B cell (primary cell): ENCODE measurements at regions not wholly inside any gene's neighbourhood (a gene's known extent, or its start where the extent isn't known, plus 50 kb on each side); places are given as distances from the start of the nearest gene placed in this dataset.

Experiments used
- ATAC-seq: fragments of 200-7000 bp; cut with Tn5 transposase; one replicate; pipeline ENCODE4 v1.10.0; 2021; ENCODE audit warnings: low read depth, mild to moderate bottlenecking, moderate number of reproducible peaks, moderate library complexity
- CTCF ChIA-PET: fragments of 350-600 bp; sonication (Branson Sonifier 250); formaldehyde crosslinking; loops from one replicate; lab custom pipeline; 2021; ENCODE audit warnings: antibody characterized with exemption, inconsistent platforms; lab: Charles Lee
- POLR2A ChIA-PET: fragments of 350-600 bp; sonication (Branson Sonifier 250); formaldehyde crosslinking; loops from one replicate; lab custom pipeline; 2021; ENCODE audit warnings: antibody characterized with exemption; lab: Charles Lee
- DNase-seq: peaks from one replicate; pipeline ENCODE4 v3.0.0; 2013
- H2AFZ ChIP-seq: 2 replicates; pipeline ENCODE4 v1.6.1; 2012; ENCODE audit warnings: mild to moderate bottlenecking, low read depth, low read length; ENCODE audit not compliant: insufficient read depth, poor library complexity, severe bottlenecking
- H3K27ac ChIP-seq, 2 donors: 1 replicate in 1 of 2; 2 replicates in 1 of 2; pipeline ENCODE4 v1.5.1; 2012 to 2013; ENCODE audit warnings: low read length in 2 of 2, mild to moderate bottlenecking in 2 of 2, moderate library complexity in 1 of 2
- H3K27me3 ChIP-seq, 4 experiments: fragments of 200-600 bp in 1 of 4; sonication (generic) in 1 of 4; replicated peaks in 1 of 4; 1 replicate in 2 of 4; 2 replicates in 2 of 4; pipeline versions ENCODE4 v1.6.1 to v1.7.0; 2013 to 2016; ENCODE audit warnings: low read length in 3 of 4, mild to moderate bottlenecking in 2 of 4, mixed read lengths in 1 of 4, moderate library complexity in 1 of 4; ENCODE audit not compliant: insufficient read depth in 4 of 4, control insufficient read depth in 3 of 4; ENCODE audit errors: control extremely low read depth in 1 of 4
- H3K36me3 ChIP-seq, 2 experiments: replicated peaks in 1 of 2; 1 replicate in 1 of 2; 2 replicates in 1 of 2; pipeline versions ENCODE4 v1.6.1 to v1.7.1; 2013; ENCODE audit warnings: low read length in 1 of 2; ENCODE audit not compliant: insufficient read depth in 2 of 2, control insufficient read depth in 1 of 2; ENCODE audit errors: control extremely low read depth in 1 of 2, extremely low read depth in 1 of 2
- H3K4me1 ChIP-seq, 2 donors: fragments of 200-600 bp in 1 of 2; sonication (generic) in 1 of 2; 1 replicate in 1 of 2; 2 replicates in 1 of 2; pipeline versions ENCODE4 v1.5.1 to v1.6.1; 2013 to 2017; ENCODE audit warnings: low read length in 2 of 2; ENCODE audit not compliant: control insufficient read depth in 2 of 2, insufficient read depth in 2 of 2
- H3K4me2 ChIP-seq: replicated peaks from 2 replicates; pipeline ENCODE3; 2012; ENCODE audit warnings: mild to moderate bottlenecking, low read depth, low read length; ENCODE audit not compliant: poor library complexity, severe bottlenecking
- H3K4me3 ChIP-seq, 5 experiments: fragments of 200-600 bp in 1 of 5; sonication (generic) in 1 of 5; 1 replicate in 3 of 5; 2 replicates in 2 of 5; pipeline versions ENCODE4 v1.5.1 to v1.7.0; 2011 to 2016; ENCODE audit warnings: low read length in 4 of 5, mild to moderate bottlenecking in 4 of 5, low read depth in 2 of 5, control low read depth in 1 of 5, moderate library complexity in 1 of 5; ENCODE audit not compliant: insufficient read depth in 1 of 5; ENCODE audit errors: control extremely low read depth in 1 of 5, extremely low read depth in 1 of 5
- H3K79me2 ChIP-seq: fragments of 200-600 bp; sonication (generic); one replicate; pipeline ENCODE4 v1.6.0; 2016; ENCODE audit warnings: low read length; ENCODE audit not compliant: control insufficient read depth, insufficient read depth
- H3K9ac ChIP-seq: fragments of 200-600 bp; sonication (generic); 2 replicates; pipeline ENCODE4 v1.6.1; 2017; ENCODE audit warnings: mild to moderate bottlenecking, low read length, moderate library complexity
- H3K9me3 ChIP-seq, 3 donors: one replicate each; pipeline versions ENCODE4 v1.6.1 to v1.7.1; 2013; ENCODE audit warnings: low read length in 2 of 3; ENCODE audit not compliant: control insufficient read depth in 2 of 3, insufficient read depth in 1 of 3; ENCODE audit errors: control extremely low read depth in 1 of 3
- H4K20me1 ChIP-seq: 2 replicates; pipeline ENCODE4 v1.6.0; 2012; ENCODE audit warnings: mild to moderate bottlenecking, low read length; ENCODE audit not compliant: insufficient read depth, control insufficient read depth, poor library complexity, severe bottlenecking
- H3K27ac Mint-ChIP-seq: one replicate; pipeline ENCODE4 v1.8.0; 2021; ENCODE audit warnings: mixed read lengths
- H3K27me3 Mint-ChIP-seq: one replicate; pipeline ENCODE4 v1.8.0; 2021; ENCODE audit warnings: mixed read lengths
- H3K4me1 Mint-ChIP-seq: one replicate; pipeline ENCODE4 v1.8.0; 2021; ENCODE audit warnings: mixed read lengths
- H3K4me3 Mint-ChIP-seq: one replicate; pipeline ENCODE4 v1.8.0; 2021; ENCODE audit warnings: mixed read lengths
- H3K9me3 Mint-ChIP-seq: one replicate; pipeline ENCODE4 v1.8.0; 2022; ENCODE audit warnings: mixed read lengths; ENCODE audit not compliant: insufficient read depth
- CTCF ChIP-seq: fragments of 200-600 bp; IDR thresholded peaks from one replicate; pipeline ENCODE4 v1.8.0; 2022; ENCODE audit warnings: antibody characterized with exemption, mild to moderate bottlenecking
- EZH2 ChIP-seq: IDR thresholded peaks from 2 replicates; pipeline ENCODE4 v1.6.1; 2012; ENCODE audit warnings: borderline replicate concordance, low read depth, mild to moderate bottlenecking, moderate library complexity, low read length; ENCODE audit not compliant: insufficient read depth, poor library complexity, severe bottlenecking
- WGBS: methylation state at CpG from one replicate; pipeline ENCODE4 v1.1.5; 2013; ENCODE audit warnings: missing lambda C conversion rate; ENCODE audit not compliant: insufficient coverage; 5-methylcytosine and 5-hydroxymethylcytosine counted together
- intact Hi-C: fragments of 100-400 bp; cut with micrococcal nuclease; formaldehyde crosslinking; loops from one replicate; pipeline ENCODE4 v1.10.0; 2022

DNA sequence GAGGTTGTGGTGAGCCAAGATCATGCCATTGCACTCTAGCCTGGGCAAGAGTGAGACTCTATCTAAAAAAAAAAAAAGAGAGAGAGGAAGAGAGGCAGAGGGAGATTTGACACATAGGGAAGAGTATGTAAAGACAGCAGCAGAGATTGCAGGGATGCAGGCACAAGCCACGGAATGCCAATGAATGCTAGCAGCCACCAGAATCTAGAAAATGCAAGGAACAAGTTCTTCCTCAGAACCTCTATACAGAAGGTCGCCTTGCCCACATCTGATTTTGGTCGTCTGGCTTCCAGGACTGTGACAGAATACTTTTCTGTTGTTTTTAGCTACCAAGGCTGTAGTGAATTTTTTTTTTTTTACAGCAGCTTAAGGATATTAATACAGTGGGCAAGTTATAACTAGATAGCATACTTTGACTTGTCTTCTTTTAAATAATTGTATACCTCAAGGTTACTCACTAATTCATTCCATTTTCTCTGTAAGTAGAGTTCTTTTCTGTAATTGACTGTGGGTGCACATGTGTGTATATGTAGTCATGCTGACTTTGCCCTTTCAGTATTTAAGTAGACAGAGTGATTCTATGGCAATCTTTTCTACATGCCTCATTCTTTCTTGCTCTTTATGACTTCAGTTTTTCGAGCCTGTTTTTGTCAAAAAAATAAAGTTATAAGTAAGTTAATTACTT, 402.2 kb downstream of the GJA1 start:
- 88% methylated on average over 1 of the region's 4 CpGs for WGBS
- no peaks in the 10 kb centered on the region for H3K27me3 Mint-ChIP-seq
- H3K4me1 Mint-ChIP-seq = no peaks in the 10 kb centered on the region
- no peaks in the 10 kb centered on the region for H3K79me2 ChIP-seq
- no peaks in the 10 kb centered on the region for H3K36me3 ChIP-seq
- ATAC-seq = no peak
- no peaks in the 10 kb centered on the region for H3K9me3 Mint-ChIP-seq
- no peak overlapping the region for H3K4me3 ChIP-seq
- no peaks in the 10 kb centered on the region for H3K9me3 ChIP-seq
- ChIA-PET POLR2A (no interaction called here), CTCF (no interaction called here)
- TF ChIP-seq EZH2 (no peak), CTCF (no peak)
- no peak overlapping the region for H3K9ac ChIP-seq
- no peak overlapping the region for H3K27ac Mint-ChIP-seq
- H3K27me3 ChIP-seq = no peaks in the 10 kb centered on the region
- no peak overlapping the region for H3K4me2 ChIP-seq
- DNase-seq = no peak
- no peak overlapping the region for H3K27ac ChIP-seq
- no peak overlapping the region for H2AFZ ChIP-seq
- H3K4me3 Mint-ChIP-seq = no peak overlapping the region
- H4K20me1 ChIP-seq = no peaks in the 10 kb centered on the region
- H3K4me1 ChIP-seq = no peaks in the 10 kb centered on the region
- intact Hi-C loops = no loop called here

DNA sequence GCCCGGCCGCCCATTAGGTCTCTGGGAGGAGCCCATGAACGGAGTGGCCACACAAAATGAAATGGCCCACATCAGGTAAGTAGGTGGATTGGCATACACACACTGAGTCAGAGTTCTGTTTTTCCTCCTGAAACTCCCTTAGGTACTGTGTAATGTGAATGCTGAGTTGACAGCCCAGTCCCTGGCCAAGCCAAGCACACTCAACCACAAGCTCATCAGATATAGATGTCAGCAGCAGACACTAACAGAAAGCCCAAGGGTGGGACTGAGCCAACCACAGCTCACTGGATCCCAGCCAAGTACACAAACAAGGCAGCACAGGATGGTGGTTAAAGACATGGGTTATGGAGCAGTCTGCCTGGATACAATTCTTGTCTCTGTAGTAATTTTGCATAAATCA, 403.4 kb downstream of the GJA1 start:
- 89% methylated on average over 3 of the region's 3 CpGs for WGBS
- ATAC-seq (no peak), DNase-seq (no peak)
- TF ChIP-seq CTCF (no peak), EZH2 (no peak)
- CTCF ChIA-PET = no interaction called here
- POLR2A ChIA-PET = no interaction called here
- H3K79me2 ChIP-seq = no peaks in the 10 kb centered on the region
- Mint-ChIP-seq H3K9me3 (no peaks in the 10 kb centered on the region), H3K4me1 (no peaks in the 10 kb centered on the region), H3K4me3 (no peak overlapping the region), H3K27me3 (no peaks in the 10 kb centered on the region), H3K27ac (no peak overlapping the region)
- no peak overlapping the region for H2AFZ ChIP-seq
- intact Hi-C loops = no loop called here
- H3K9ac ChIP-seq = no peak overlapping the region
- H3K4me1 ChIP-seq = no peaks in the 10 kb centered on the region
- H3K9me3 ChIP-seq = no peaks in the 10 kb centered on the region
- no peaks in the 10 kb centered on the region for H4K20me1 ChIP-seq
- no peaks in the 10 kb centered on the region for H3K36me3 ChIP-seq
- H3K27me3 ChIP-seq = no peaks in the 10 kb centered on the region
- H3K4me2 ChIP-seq = no peak overlapping the region
- H3K27ac ChIP-seq = no peak overlapping the region
- no peak overlapping the region for H3K4me3 ChIP-seq
